ENCODE measurements at regions not wholly inside any gene's neighbourhood (a gene's known extent, or its start where the extent isn't known, plus 50 kb on each side); places are given as distances from the start of the nearest gene placed in this dataset.
"Not testable (repeated sequence)": the region's sequence is repeated elsewhere in the genome, so short reads cannot be mapped to it uniquely, and the experiment has no call there.

DNA sequence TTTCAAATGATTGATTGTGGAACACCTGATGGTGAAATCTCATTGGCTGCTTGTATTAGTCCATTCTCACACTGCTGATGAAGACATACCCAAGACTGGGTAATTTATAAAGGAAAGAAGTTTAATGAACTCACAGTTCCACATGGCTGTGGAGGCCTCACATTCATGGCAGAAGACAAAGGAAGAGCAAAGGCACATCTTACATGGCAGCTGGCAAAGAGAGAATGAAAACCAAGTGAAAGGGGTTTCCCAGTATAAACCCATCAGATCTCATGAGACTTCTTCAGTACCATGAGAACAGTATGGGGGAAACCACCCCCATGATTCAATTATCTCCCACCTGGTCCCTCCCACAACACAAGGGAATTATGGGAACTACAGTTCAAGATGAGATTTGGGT is 70.9 kb upstream of the ZNF469 start:
- H3K27me3 Mint-ChIP-seq: peaks cover 19% of the 10 kb centered on the region
- not testable (repeated sequence) for H3K4me3 Mint-ChIP-seq; H3K4me1 Mint-ChIP-seq (ENCODE audit: low read depth); H3K36me3 Mint-ChIP-seq (ENCODE audit: low read depth); DNase-seq; H3K27ac Mint-ChIP-seq; H3K9me3 Mint-ChIP-seq

DNA sequence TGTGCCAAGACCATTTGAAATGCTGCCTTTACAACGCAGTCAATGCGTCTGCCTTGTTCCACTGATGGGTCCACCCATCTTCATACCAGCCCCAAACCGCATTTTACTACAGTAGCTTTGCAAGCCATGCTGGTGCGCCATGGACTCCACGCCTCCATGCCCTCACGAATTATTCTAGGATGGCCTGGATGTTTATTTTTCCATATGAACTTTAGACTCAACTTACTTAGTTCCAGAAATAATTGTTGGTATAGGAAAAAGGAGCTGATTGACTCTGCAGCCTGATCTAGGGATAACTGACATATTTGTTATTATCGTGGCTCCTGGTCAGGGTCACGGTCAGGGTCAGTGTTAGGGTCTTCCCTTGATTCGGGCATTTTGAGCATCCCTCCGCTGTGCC is 70.0 kb upstream of the ZNF469 start:
- H3K4me3 Mint-ChIP-seq: no peak overlapping the region
- no peaks in the 10 kb centered on the region for H3K4me1 Mint-ChIP-seq (ENCODE audit: low read depth)
- DNase-seq: no peak
- no peaks in the 10 kb centered on the region for H3K36me3 Mint-ChIP-seq (ENCODE audit: low read depth)
- peaks cover 19% of the 10 kb centered on the region for H3K27me3 Mint-ChIP-seq
- H3K27ac Mint-ChIP-seq: no peak overlapping the region
- H3K9me3 Mint-ChIP-seq: no peaks in the 10 kb centered on the region

DNA sequence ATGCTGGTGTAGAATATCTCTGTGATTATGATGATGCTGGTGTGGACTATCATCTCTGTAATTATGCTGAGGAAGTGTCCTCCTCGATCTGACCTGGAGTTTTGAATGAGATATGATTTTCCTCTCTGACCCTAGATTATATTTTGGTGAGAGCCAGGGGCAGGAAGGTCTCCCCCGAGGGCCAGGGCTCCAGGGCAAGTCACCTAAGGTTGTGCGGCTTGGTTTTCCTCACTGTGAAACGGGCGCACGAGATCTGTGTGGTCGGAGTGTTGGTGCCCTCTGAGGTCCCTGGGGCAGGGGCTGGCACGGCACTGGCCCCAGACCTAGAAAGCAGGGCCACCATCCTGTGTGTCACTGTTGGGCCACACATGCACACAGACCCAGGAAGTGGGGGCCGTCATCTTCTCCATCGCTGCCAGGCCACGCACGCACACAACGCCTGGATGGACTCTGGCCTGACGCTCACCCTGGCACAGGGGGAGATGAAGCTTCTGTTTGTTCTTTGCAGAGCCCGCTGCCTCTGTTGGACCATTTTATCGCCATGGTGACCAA is 67.7 kb upstream of the ZNF469 start:
- peaks cover 8% of the 10 kb centered on the region for H3K27me3 Mint-ChIP-seq
- no peaks in the 10 kb centered on the region for H3K36me3 Mint-ChIP-seq (ENCODE audit: low read depth)
- DNase-seq: no peak
- H3K4me3 Mint-ChIP-seq: no peak overlapping the region
- no peaks in the 10 kb centered on the region for H3K4me1 Mint-ChIP-seq (ENCODE audit: low read depth)
- no peaks in the 10 kb centered on the region for H3K9me3 Mint-ChIP-seq
- no peak overlapping the region for H3K27ac Mint-ChIP-seq

DNA sequence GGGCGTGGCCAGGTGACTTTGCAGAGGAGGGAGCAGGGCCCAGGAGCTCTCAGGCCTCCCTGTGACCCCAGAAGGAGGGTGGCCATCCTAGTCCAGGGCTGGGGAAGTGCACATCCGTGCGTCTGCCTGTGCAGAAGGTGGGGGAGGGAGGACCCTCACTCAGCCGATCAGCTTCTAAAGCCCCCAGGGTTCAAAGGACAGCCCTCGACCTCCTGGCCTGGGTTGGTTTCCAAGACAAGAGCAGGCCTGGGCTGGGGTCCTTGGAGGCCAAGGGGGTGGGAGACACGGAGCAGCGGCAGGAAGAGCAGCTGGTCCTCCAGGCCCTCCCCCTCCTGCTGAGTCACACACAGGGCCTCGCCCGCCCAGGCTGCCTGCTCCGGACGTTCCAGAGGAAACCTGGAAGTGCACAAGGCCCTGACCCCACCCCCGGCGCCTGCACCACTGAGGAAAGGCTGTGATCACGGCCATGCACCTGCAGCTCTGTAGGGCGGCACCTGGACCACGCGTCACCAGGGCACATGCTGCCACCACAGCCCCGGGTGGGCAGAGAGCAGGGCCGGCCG is 67.1 kb upstream of the ZNF469 start:
- no peaks in the 10 kb centered on the region for H3K9me3 Mint-ChIP-seq
- H3K36me3 Mint-ChIP-seq (ENCODE audit: low read depth): no peaks in the 10 kb centered on the region
- no peak overlapping the region for H3K4me3 Mint-ChIP-seq
- H3K27ac Mint-ChIP-seq: no peak overlapping the region
- DNase-seq: no peak
- H3K4me1 Mint-ChIP-seq (ENCODE audit: low read depth): no peaks in the 10 kb centered on the region
- H3K27me3 Mint-ChIP-seq: peaks cover 8% of the 10 kb centered on the region

DNA sequence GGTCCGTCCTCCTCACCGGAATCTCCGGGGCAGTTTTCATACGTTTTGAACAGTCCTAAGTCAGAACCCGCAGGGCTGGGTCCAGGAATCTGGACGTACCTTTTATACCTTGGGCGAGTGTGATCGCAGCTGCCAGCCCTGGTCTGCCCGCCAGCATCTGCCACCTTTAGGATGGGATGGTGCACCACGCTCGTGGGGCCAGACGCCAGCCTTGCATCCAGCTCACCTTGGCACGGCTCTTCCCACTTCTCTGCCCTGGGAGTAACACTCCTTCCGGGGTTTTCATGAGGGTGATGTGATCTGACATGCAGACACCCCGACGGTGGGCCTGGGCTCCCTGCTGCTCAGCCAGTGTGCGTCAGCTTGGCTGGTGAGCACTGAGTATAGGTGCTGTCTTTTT is 66.6 kb upstream of the ZNF469 start:
- no peaks in the 10 kb centered on the region for H3K36me3 Mint-ChIP-seq (ENCODE audit: low read depth)
- no peaks in the 10 kb centered on the region for H3K4me1 Mint-ChIP-seq (ENCODE audit: low read depth)
- H3K27me3 Mint-ChIP-seq: peaks cover 5% of the 10 kb centered on the region
- DNase-seq: no peak
- no peak overlapping the region for H3K27ac Mint-ChIP-seq
- H3K9me3 Mint-ChIP-seq: no peaks in the 10 kb centered on the region
- no peak overlapping the region for H3K4me3 Mint-ChIP-seq

DNA sequence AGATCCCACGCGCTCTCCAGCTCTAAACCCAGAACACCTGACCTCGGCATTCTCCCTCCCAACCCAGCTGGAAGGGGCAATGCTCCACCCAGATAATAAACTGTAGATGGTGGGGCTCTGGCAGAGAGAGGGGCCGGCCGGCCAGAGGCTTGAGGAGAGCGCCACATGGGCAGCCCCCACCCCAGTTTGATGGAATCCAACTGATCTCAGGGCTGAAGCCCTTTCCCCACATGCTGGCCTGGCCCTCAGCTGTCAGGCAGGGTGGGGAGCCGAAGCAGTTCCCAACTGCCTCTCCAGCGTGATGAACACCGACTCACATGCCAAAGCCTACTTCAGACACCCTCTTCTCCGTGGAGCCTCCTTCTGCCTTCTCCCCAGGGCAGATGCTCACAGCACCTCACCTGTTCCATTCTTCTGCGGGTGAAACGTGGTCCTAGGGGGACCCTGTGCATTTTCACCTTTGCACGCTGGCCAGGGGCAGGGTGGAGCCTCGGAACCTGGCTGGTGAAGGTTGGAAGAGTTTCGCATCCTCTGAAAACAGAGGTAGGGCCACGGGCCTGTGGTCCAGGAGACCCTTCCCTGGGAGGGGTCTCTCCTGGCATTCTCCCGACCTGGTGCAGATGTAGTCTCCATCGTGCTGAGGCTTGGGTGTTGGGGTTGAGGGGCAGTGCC is 65.7 kb upstream of the ZNF469 start:
- Mint-ChIP-seq H3K27me3 (peaks cover 5% of the 10 kb centered on the region), H3K4me1 (ENCODE audit: low read depth) (no peaks in the 10 kb centered on the region), H3K9me3 (no peaks in the 10 kb centered on the region)

DNA sequence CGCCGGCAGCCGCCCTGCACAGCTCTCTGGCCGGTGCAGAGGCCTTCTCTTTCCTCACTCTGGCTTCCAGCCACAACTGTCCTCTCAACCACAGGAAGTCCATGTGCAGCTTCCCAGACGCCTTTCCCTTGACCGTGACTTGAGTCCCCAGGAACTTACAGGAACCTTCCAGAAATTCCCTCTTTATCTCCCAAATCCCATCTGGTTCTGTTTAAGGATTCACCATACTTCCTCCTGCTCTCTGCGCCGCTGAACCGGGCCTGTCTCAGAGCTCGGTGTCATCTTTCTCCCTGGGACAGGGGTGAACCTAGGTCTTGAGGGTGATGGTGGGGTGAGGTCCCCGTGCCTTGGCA is 65.2 kb upstream of the ZNF469 start:
- no peaks in the 10 kb centered on the region for H3K9me3 Mint-ChIP-seq
- no peak for DNase-seq
- no peaks in the 10 kb centered on the region for H3K36me3 Mint-ChIP-seq (ENCODE audit: low read depth)
- peaks cover 5% of the 10 kb centered on the region for H3K27me3 Mint-ChIP-seq
- H3K27ac Mint-ChIP-seq: no peak overlapping the region
- no peaks in the 10 kb centered on the region for H3K4me1 Mint-ChIP-seq (ENCODE audit: low read depth)
- no peak overlapping the region for H3K4me3 Mint-ChIP-seq

More for the DNA sequence above, 65.7 kb upstream of the ZNF469 start:
- Mint-ChIP-seq H3K27ac (no peak overlapping the region), H3K36me3 (ENCODE audit: low read depth) (no peaks in the 10 kb centered on the region), H3K4me3 (no peak overlapping the region)
- DNase-seq: no peak

DNA sequence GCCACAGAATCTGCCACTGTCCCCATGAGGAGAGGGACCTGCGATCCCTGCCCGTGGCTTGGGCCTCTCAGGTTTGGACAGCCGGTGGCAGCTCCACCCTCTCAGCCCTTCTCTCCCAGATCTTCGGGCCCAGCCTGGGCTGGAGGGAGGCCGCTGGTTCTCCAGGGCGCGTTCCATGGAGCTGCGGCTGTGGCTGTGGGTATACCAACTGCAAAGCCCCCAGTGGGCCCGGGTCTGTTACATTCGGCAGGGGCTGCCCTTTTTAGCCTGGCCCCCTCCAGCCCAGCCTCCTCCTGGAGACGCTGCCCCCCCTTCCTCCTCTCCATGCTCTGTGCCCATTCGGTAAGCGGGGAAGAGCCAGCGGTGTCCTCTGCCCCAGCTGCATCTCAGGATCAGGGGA is 64.7 kb upstream of the ZNF469 start:
- Mint-ChIP-seq H3K4me3 (no peak overlapping the region), H3K36me3 (ENCODE audit: low read depth) (no peaks in the 10 kb centered on the region), H3K9me3 (no peaks in the 10 kb centered on the region), H3K27me3 (peaks cover 5% of the 10 kb centered on the region), H3K4me1 (ENCODE audit: low read depth) (no peaks in the 10 kb centered on the region), H3K27ac (no peak overlapping the region)
- DNase-seq: no peak

DNA sequence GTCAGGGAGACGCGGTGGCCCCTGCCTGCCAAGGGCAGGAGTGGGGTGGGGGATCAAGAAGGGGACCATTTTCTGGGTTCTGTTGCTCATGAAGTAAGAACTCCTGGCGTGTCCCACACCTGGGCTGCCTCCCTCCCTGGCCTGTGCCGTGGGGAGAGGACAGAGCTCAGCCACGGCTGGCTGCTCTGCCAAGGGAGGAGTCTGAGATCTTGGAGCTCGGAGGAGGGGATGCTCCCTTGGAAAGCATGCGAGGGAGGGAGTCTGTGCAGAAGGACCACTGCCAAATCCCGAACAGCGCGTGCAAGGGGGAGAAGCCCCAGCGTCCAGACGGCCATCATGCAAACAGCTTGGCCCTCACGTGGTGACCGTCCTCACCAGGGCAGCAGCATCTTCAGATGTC is 64.2 kb upstream of the ZNF469 start:
- Mint-ChIP-seq H3K27me3 (peaks cover 5% of the 10 kb centered on the region), H3K4me3 (no peak overlapping the region), H3K36me3 (ENCODE audit: low read depth) (no peaks in the 10 kb centered on the region), H3K9me3 (no peaks in the 10 kb centered on the region), H3K27ac (no peak overlapping the region), H3K4me1 (ENCODE audit: low read depth) (no peaks in the 10 kb centered on the region)
- DNase-seq: no peak

DNA sequence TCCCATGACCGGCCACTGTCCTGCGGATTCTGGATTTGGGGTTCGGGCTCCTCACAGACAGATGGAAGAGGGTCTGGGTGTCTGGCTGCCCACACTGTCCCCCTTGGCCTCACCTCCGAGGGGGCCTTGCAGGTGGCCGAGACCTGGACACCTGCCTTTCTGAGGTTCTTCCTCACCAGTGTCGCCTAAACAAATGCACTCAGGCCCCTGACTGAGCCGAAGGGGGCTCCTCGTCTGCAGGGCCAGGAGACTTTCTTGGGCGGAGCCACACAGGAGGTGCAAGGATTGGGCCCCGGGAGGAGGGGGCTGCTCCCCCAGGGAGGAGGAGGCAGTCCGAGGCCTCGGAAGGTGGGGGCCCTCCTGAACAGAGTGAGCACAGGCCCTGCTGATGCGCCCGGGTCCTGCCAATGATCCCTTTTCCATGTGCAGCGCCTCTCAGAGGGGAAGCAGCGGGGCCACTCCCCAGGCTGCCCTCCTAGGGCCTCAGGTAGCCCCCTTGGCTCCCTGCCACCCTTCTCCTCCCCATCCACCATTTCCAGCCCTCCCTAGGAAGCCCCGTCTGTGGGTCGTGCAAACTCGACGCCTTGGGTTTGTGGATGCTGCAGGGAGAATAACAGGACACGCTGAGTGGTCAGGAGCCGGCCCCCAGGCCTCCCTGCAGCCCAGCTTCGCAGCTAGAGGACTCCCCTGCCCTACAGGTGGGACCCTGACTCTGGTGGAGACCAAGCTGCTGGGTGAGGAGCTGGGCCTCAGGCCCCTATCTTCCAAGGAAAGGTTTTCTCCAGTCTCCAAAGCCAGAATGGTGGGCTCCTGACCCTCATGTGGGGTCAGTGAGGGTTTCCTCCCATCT is 63.4 kb upstream of the ZNF469 start:
- H3K4me1 Mint-ChIP-seq (ENCODE audit: low read depth): no peaks in the 10 kb centered on the region
- no peak for DNase-seq

DNA sequence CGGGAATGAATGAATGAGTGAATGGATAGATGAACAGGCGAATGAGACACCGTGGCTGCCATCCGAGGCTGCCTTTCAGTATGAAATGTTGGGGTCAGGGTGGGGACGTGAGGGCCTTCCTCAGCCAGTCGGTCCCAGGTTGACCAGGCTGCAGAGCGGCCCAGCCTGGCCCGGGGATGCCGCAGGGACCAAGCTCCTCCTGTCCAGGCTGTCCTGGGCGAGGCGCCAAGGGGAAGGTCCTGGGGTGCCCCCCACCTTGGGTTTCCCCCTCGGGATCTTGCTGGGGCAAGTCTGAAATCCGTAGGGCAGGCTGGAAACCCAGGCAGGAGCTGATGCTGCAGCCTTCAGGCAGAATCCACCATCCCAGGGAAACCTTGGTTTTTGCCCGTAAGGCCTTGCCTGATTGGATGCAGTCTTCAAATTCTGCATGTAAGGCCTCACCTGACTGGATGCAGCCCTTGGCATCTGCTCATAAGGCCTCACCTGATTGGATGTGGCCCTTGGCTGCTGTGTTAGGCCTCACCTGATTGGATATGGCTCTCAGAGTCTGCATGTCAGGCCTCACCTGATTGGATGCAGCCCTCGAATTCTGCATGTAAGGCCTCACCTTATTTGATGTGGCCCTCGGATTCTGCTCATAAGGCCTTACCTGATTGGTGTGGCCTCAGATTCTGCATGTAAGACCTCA is 61.7 kb upstream of the ZNF469 start:
- Mint-ChIP-seq H3K9me3 (no peaks in the 10 kb centered on the region), H3K4me3 (no peak overlapping the region), H3K36me3 (ENCODE audit: low read depth) (no peaks in the 10 kb centered on the region), H3K27ac (no peak overlapping the region), H3K27me3 (peaks cover 5% of the 10 kb centered on the region), H3K4me1 (ENCODE audit: low read depth) (no peaks in the 10 kb centered on the region)
- peak; percentile 34 for DNase-seq

More for the DNA sequence above, 63.4 kb upstream of the ZNF469 start:
- no peak overlapping the region for H3K27ac Mint-ChIP-seq
- H3K4me3 Mint-ChIP-seq: no peak overlapping the region
- no peaks in the 10 kb centered on the region for H3K36me3 Mint-ChIP-seq (ENCODE audit: low read depth)
- H3K9me3 Mint-ChIP-seq: no peaks in the 10 kb centered on the region
- peaks cover 5% of the 10 kb centered on the region for H3K27me3 Mint-ChIP-seq

DNA sequence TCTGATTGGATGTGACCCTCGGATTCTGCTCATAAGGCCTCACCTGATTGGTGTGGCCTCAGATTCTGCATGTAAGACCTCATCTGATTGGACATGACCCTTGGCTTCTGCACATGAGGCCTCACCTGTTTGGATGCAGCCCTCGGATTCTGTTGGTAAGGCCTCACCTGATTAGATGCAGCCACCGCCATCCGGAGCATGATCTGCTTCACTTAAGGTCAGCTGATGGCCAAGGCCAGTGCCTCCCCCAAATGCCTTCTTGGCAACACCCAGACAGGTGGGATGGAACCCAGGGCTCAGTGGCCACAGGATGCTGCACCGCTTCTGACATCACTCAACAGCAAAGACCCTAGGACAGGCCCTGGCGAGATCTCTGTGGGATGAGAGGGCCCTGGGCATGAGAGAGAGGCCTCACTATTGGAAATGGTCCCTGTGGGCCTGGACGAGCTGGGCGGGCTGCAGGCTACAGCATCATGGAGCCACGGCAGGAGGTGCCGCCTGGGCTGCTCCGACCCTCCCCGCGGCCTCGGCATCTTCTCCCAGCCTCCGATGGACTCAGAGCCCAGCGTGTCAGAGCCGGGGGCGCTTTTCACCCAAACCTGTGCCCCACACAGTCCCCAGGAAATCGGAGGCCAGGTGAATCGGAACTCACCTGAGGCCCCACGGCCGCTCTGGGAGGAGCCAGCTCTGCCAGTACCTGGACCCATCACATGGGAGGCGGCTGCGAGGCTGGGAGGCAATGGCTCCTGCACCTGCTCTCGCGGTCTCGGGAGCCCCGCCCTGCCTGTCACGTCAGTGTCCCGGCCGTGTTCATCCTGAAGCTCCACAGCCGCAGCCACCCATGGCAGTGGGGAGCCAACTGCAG is 60.9 kb upstream of the ZNF469 start:
- H3K36me3 Mint-ChIP-seq (ENCODE audit: low read depth): no peaks in the 10 kb centered on the region
- no peaks in the 10 kb centered on the region for H3K9me3 Mint-ChIP-seq
- no peaks in the 10 kb centered on the region for H3K4me1 Mint-ChIP-seq (ENCODE audit: low read depth)
- no peak overlapping the region for H3K4me3 Mint-ChIP-seq
- peaks cover 5% of the 10 kb centered on the region for H3K27me3 Mint-ChIP-seq
- H3K27ac Mint-ChIP-seq: no peak overlapping the region
- no peak for DNase-seq

DNA sequence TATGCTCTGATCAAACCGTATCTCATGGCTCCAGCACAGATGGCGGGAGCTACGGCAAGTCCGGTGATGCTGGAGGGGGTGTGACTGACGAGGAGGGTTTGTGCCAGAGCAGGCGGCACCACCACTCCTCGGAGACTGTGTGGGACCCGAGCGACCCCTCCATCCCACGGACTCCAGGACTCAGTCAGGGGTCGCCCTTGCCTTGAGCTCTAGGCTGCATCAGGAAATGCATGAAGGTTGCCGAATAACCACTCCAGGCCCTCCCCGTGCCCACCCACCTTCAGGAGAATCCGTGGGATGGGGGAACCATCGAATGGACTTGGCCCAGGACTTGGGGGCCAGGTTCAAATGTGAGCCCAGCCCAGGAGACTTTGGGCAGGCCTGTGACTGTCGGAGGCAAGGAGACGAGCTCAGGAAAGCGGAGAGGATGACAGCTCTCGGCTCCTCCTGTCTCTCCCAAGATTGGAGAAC is 60.2 kb upstream of the ZNF469 start:
- peaks cover 3% of the 10 kb centered on the region for H3K27me3 Mint-ChIP-seq
- H3K27ac Mint-ChIP-seq: no peak overlapping the region
- no peaks in the 10 kb centered on the region for H3K9me3 Mint-ChIP-seq
- H3K4me3 Mint-ChIP-seq: no peak overlapping the region
- no peaks in the 10 kb centered on the region for H3K36me3 Mint-ChIP-seq (ENCODE audit: low read depth)
- DNase-seq: no peak
- H3K4me1 Mint-ChIP-seq (ENCODE audit: low read depth): no peaks in the 10 kb centered on the region

DNA sequence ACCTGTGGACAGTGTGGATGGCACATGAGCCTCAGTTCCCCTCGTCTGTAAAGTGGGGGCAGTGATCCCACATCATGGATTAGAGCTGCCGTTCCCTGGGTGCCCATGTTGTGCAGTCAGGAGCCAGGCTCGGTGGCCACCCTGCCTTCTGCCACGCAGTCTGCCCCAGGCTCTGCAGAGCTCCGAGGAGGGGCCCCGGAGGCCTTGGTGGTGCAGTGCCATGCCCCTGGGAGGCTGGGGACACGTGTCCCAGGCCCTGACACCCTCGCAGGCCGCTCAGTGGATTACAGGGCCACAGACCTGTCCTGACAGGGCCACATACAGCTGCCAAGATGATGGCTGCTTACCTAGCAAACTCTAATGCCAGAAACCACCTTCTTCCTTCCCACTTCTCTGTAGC is 59.7 kb upstream of the ZNF469 start:
- no peak overlapping the region for H3K27ac Mint-ChIP-seq
- no peaks in the 10 kb centered on the region for H3K36me3 Mint-ChIP-seq (ENCODE audit: low read depth)
- H3K4me3 Mint-ChIP-seq: no peak overlapping the region
- H3K9me3 Mint-ChIP-seq: no peaks in the 10 kb centered on the region
- H3K4me1 Mint-ChIP-seq (ENCODE audit: low read depth): no peaks in the 10 kb centered on the region
- no peaks in the 10 kb centered on the region for H3K27me3 Mint-ChIP-seq
- no peak for DNase-seq

Data from activated T-cell treated with anti-CD3 and anti-CD28 coated beads, Interleukin-2, amount 50 U/mL, for 24 hours (primary cell).